GM12801 (cell line): ENCODE measurements at regions not wholly inside any gene's neighbourhood (a gene's known extent, or its start where the extent isn't known, plus 50 kb on each side); places are given as distances from the start of the nearest gene placed in this dataset.

Experiments
- CTCF ChIP-seq: IDR thresholded peaks from one replicate; pipeline ENCODE4 v1.5.1; 2011; ENCODE audit warnings: control low read depth; ENCODE audit not compliant: insufficient read length; ENCODE audit errors: extremely low read depth

DNA sequence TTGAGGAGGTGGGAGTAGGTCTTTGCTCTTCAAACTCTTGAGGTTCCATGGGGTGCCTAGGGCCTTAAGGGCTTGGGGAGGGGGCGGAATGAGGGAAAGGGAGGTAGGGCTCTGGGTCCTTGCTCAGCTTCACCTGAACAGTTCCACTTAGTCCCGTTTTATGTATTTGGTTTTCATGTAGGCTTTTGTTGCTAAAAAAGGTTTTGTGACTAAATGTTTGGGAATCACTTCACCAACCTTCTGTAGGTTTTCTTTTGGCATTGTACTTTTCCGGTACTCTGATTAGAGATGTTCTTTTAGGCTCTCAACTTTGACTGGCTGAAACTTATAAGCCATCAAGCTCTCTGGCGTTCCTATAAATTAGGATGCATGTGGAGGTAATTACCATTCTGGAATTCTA is 108.1 kb downstream of the MYCN start:
- no peak for TF ChIP-seq CTCF

DNA sequence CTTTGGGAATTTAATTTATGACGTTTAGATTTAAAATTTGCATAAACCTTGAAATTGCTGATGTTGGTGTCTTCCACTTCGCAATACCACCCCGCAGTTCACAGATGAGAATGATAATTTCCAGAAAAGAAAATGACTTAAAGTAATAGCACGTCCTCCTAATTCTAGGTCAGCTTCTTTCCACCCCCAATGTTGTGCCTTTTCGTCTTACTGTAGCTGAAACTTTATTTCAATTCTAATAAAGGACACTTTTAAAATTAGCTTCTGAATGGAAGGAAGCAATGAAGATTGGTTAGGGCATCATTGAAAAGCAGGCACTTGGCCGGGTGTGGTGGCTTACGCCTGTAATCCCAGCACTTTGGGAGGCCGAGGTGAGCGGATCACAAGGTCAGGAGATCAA is 107.4 kb downstream of the MYCN start:
- no peak for TF ChIP-seq CTCF

DNA sequence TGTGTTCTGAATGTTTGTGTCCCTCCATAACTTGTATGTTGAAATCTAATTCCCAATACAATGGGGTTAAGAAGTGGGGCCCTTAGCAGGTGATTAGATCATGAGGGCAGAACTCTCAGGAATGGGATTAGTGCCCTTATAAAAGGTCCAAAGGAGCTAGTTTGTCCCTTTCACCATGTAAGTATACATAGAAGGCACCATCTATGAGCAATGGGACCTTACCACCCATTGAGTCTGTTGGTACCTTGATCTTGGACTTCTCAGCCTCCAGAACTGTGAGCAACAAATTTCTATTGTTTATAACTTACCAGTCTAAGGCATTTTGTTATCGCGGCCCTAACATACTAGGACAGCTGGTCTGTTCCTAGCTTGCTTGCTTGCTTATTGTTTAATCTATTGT is 106.3 kb downstream of the MYCN start:
- no peak for TF ChIP-seq CTCF

DNA sequence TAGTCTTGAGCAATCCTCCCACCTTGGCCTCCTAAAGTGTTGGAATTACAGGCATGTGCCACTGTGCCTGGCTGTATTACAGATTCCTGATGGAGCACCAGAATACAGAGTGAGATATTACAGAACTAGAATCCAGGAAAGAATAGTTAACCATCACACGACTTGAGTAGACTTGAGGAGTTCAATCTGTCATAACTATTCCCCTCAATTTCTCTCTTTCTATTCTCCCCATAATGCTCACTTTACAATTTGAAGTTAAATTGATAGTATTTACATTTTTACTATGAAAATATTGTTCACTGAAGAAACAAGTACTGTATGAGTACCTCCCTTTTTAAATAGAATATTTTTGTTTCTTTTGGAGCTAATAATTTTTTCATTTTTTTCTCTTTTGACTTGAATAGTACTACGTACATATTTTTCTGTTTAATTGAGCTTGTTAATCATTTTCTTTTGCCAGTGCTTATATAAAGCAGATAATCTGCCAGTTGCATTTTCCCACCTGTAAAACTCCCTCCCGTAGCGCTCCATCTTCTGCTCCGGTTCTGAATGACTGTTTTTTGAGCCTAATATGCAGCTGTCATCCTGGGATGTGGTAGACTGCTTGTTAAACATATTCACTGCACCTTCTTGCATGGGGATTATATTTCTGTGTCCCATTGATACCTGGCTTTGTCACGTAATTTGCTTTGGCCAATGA is 105.5 kb downstream of the MYCN start:
- no peak for TF ChIP-seq CTCF

DNA sequence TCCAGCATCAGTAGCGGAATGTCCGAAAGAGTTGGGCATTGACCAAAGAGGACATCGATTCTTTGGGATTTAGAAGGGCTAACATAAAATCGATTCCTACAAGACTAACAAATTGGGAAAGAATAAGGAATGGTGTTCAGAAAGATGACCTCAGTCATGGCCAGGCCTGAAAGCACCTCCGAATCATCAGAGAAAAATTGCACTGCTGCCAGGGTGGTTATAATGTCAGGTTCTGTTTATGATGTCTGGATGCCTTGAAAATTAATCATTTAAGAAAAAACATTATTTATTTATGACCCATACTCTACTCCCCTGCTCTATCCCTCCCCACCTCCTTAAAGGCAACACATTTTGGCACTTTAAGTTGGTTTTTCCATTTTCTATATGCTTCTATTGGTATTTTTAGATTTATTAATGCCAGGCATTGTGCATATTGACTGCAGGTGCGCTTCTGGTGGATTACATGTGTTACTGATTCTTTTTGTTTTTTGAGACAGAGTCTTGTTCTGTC is 104.7 kb downstream of the MYCN start:
- no peak for TF ChIP-seq CTCF

GRCh38 chr2:16043627-16044026 is 103.3 kb downstream of the MYCN start:
- no peak for TF ChIP-seq CTCF

DNA sequence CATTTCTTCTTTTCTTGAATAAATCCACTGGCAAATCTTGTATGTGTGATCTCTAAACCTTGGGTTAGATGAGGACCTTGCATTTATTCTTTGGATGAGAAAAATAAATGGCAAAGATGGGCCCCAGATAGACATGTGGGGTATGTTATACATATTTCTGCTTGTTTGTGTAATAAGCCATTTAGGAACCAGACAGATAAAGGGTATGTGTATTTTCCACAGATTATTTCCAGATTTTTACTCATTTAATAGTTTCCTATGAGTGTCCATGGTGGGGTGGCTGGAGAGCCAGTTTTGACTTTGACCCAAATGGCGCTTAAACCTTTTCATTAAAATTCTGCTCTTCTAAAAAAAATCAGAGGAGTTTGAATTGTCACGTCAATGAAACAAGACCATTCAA is 102.8 kb downstream of the MYCN start:
- no peak for TF ChIP-seq CTCF
